ENCODE measurements at regions not wholly inside any gene's neighbourhood (a gene's known extent, or its start where the extent isn't known, plus 50 kb on each side); places are given as distances from the start of the nearest gene placed in this dataset.
"Not testable (repeated sequence)": the region's sequence is repeated elsewhere in the genome, so short reads cannot be mapped to it uniquely, and the experiment has no call there.

- no peak for DNase-seq
These were observed 1102.8 kb upstream of the SEL1L start for GRCh38 chr14:82636426-82636825.

- no peak for DNase-seq
These were observed 1107.4 kb upstream of the SEL1L start for GRCh38 chr14:82641050-82641540.

GRCh38 chr14:82642425-82642824 is 1108.8 kb upstream of the SEL1L start:
- no peak for DNase-seq

- no peak for DNase-seq
These were observed 1113.6 kb upstream of the SEL1L start for GRCh38 chr14:82647088-82647810.

GRCh38 chr14:82655770-82656169 is 1122.1 kb upstream of the SEL1L start:
- no peak for DNase-seq

GRCh38 chr14:82657186-82657675 is 1123.6 kb upstream of the SEL1L start:
- no peak for DNase-seq

- DNase-seq = no peak
These were observed 1127.6 kb upstream of the SEL1L start for GRCh38 chr14:82661258-82661657.

- DNase-seq = no peak
These were observed 1133.4 kb upstream of the SEL1L start for GRCh38 chr14:82667006-82667405.

GRCh38 chr14:82667501-82667900 is 1133.8 kb upstream of the SEL1L start:
- no peak for DNase-seq

- no peak for DNase-seq
These were observed 1142.8 kb upstream of the SEL1L start for GRCh38 chr14:82676403-82676802.

GRCh38 chr14:82689948-82690347 is 1156.3 kb upstream of the SEL1L start:
- DNase-seq = peak in 1 of 3 donors; percentile 1

- not testable (repeated sequence) for DNase-seq
These were observed 1157.5 kb upstream of the SEL1L start for GRCh38 chr14:82691191-82691590.

GRCh38 chr14:82694820-82695219 is 1161.2 kb upstream of the SEL1L start:
- DNase-seq = no peak

- peak in 1 of 3 donors; percentile 12 for DNase-seq
These were observed 1170.6 kb upstream of the SEL1L start for GRCh38 chr14:82704218-82704617.

GRCh38 chr14:82710267-82710841 is 1176.7 kb upstream of the SEL1L start:
- DNase-seq = peak; percentile 42 to 66 (median 42)

GRCh38 chr14:82719617-82720016 is 1186.0 kb upstream of the SEL1L start:
- DNase-seq = no peak

- DNase-seq = no peak
These were observed 1186.8 kb upstream of the SEL1L start for GRCh38 chr14:82720431-82720830.

GRCh38 chr14:82720946-82721345 is 1187.3 kb upstream of the SEL1L start:
- DNase-seq = peak in 1 of 3 donors; percentile 14

- peak in 1 of 3 donors; percentile 7 for DNase-seq
These were observed 1190.7 kb upstream of the SEL1L start for GRCh38 chr14:82724316-82724715.

- no peak for DNase-seq
These were observed 1191.6 kb upstream of the SEL1L start for GRCh38 chr14:82725213-82725612.

- peak in 1 of 3 donors; percentile 14 for DNase-seq
These were observed 1197.9 kb upstream of the SEL1L start for GRCh38 chr14:82731526-82731925.

GRCh38 chr14:82740547-82740946 is 1206.9 kb upstream of the SEL1L start:
- DNase-seq = no peak

- DNase-seq = no peak
These were observed 1221.8 kb upstream of the SEL1L start for GRCh38 chr14:82755476-82755875.

- no peak for DNase-seq
These were observed 1222.3 kb upstream of the SEL1L start for GRCh38 chr14:82755923-82756322.

Measured in suppressor macrophage treated with lipopolysaccharide for 1 hour (primary cell).